ENCODE measurements at regions not wholly inside any gene's neighbourhood (a gene's known extent, or its start where the extent isn't known, plus 50 kb on each side); places are given as distances from the start of the nearest gene placed in this dataset.
"Not testable (repeated sequence)": the region's sequence is repeated elsewhere in the genome, so short reads cannot be mapped to it uniquely, and the experiment has no call there.

GRCh38 chr6:11450037-11450436 is 87.5 kb upstream of the TMEM170B start:
- no peak for DNase-seq

GRCh38 chr6:11449408-11449807 is 88.1 kb upstream of the TMEM170B start:
- DNase-seq = no peak

- DNase-seq = no peak
Observed at GRCh38 chr6:11448038-11448437, 89.5 kb upstream of the TMEM170B start.

- no peak for DNase-seq
Observed at GRCh38 chr6:11447265-11447664, 90.3 kb upstream of the TMEM170B start.

- DNase-seq = no peak
Observed at GRCh38 chr6:11445146-11445545, 92.4 kb upstream of the TMEM170B start.

GRCh38 chr6:11443125-11443524 is 94.4 kb upstream of the TMEM170B start:
- not testable (repeated sequence) for DNase-seq

GRCh38 chr6:11442495-11442894 is 95.1 kb upstream of the TMEM170B start:
- DNase-seq = no peak

- no peak for DNase-seq
Observed at GRCh38 chr6:11439876-11440275, 97.7 kb upstream of the TMEM170B start.

GRCh38 chr6:11439017-11439420 is 98.5 kb upstream of the TMEM170B start:
- DNase-seq = no peak

GRCh38 chr6:11437824-11438459 is 99.6 kb upstream of the TMEM170B start:
- no peak for DNase-seq

GRCh38 chr6:11436508-11437096 is 100.9 kb upstream of the TMEM170B start:
- DNase-seq = no peak

- DNase-seq = no peak
Observed at GRCh38 chr6:11434565-11435326, 102.8 kb upstream of the TMEM170B start.

GRCh38 chr6:11433860-11434259 is 103.7 kb upstream of the TMEM170B start:
- no peak for DNase-seq

GRCh38 chr6:11432713-11433450 is 104.7 kb upstream of the TMEM170B start:
- DNase-seq = no peak

- DNase-seq = no peak
Observed at GRCh38 chr6:11432091-11432490, 105.5 kb upstream of the TMEM170B start.

GRCh38 chr6:11431455-11431937 is 106.1 kb upstream of the TMEM170B start:
- no peak for DNase-seq

- no peak for DNase-seq
Observed at GRCh38 chr6:11430036-11430435, 107.5 kb upstream of the TMEM170B start.

- no peak for DNase-seq
Observed at GRCh38 chr6:11429577-11429976, 108.0 kb upstream of the TMEM170B start.

GRCh38 chr6:11428895-11429294 is 108.7 kb upstream of the TMEM170B start:
- DNase-seq = no peak

GRCh38 chr6:11428371-11428770 is 109.2 kb upstream of the TMEM170B start:
- no peak for DNase-seq

GRCh38 chr6:11427723-11428245 is 109.8 kb upstream of the TMEM170B start:
- no peak for DNase-seq

- DNase-seq = no peak
Observed at GRCh38 chr6:11427091-11427722, 110.3 kb upstream of the TMEM170B start.

- DNase-seq = no peak
Observed at GRCh38 chr6:11426571-11426970, 111.0 kb upstream of the TMEM170B start.
